DND-41 (cell line): ENCODE measurements at regions not wholly inside any gene's neighbourhood (a gene's known extent, or its start where the extent isn't known, plus 50 kb on each side); places are given as distances from the start of the nearest gene placed in this dataset.

Experiments
- CTCF ChIP-seq: IDR thresholded peaks from 2 replicates; pipeline ENCODE4 v1.5.1; 2012; ENCODE audit warnings: borderline replicate concordance, low read length, moderate library complexity, mild to moderate bottlenecking; ENCODE audit not compliant: poor library complexity, severe bottlenecking; ENCODE audit errors: extremely low read depth
- EZH2 ChIP-seq: IDR thresholded peaks from 3 replicates; pipeline ENCODE4 v1.6.1; 2012; ENCODE audit warnings: borderline replicate concordance, low read depth, mild to moderate bottlenecking, moderate library complexity, low read length, inconsistent platforms; ENCODE audit not compliant: severe bottlenecking

- TF ChIP-seq CTCF (no peak), EZH2 (no peak)
Measured at GRCh38 chr10:9291081-9291480, 1236.6 kb downstream of the GATA3 start.
